ENCODE measurements at regions not wholly inside any gene's neighbourhood (a gene's known extent, or its start where the extent isn't known, plus 50 kb on each side); places are given as distances from the start of the nearest gene placed in this dataset.
A peak's percentile ranks its signal among the peaks of the same experiment; 100 is the strongest.

- intact Hi-C loops (cut with micrococcal nuclease; ENCODE audit: unreplicated experiment): loop anchor here (1.0 to 5.0 kb wide), 4 partner anchors 115 to 650 kb away; no protein-coding TSS in a partner anchor
Measured at GRCh38 chr10:120336911-120337540, 120.0 kb upstream of the PLPP4 start.

GRCh38 chr10:120342115-120342714, 114.8 kb upstream of the PLPP4 start:
- CTCF ChIA-PET (ENCODE audit: unreplicated experiment): no interaction called here
- Histone ChIP-seq H3K36me3 (ENCODE audit: insufficient read depth, low read length) (no peaks in the 10 kb centered on the region), H3K4me2 (ENCODE audit: low read length) (no peak overlapping the region), H2AFZ (ENCODE audit: low read length) (no peak overlapping the region), H4K20me1 (ENCODE audit: insufficient read depth, low read length) (no peaks in the 10 kb centered on the region), H3K79me2 (ENCODE audit: insufficient read depth, low read depth, low read length) (no peaks in the 10 kb centered on the region), H3K4me3 (ENCODE audit: low read depth, low read length, poor library complexity, severe bottlenecking) (no peak overlapping the region), H3K9me3 (ENCODE audit: low read length) (no peaks in the 10 kb centered on the region), H3K4me1 (ENCODE audit: insufficient read depth, low read length, poor library complexity, severe bottlenecking) (no peaks in the 10 kb centered on the region), H3K27ac (ENCODE audit: low read depth, low read length, poor library complexity, severe bottlenecking) (no peak overlapping the region), H3K9me2 (ENCODE audit: insufficient read depth, low read length) (no peaks in the 10 kb centered on the region)
- DNase-seq (ENCODE audit: low spot score): no peak
- BruUV-seq (replicated peaks): no TSS peak
- POLR2A ChIA-PET: interaction anchor here (0.6 to 1.0 kb wide), 4 partner anchors 11 to 1871 kb away, joined by 3 to 4 read pairs (median 4); no protein-coding TSS in a partner anchor
- intact Hi-C loops (cut with micrococcal nuclease; ENCODE audit: unreplicated experiment): no loop called here
- TF ChIP-seq EZH2phosphoT487 (IDR thresholded peaks at IDR 0.05; ENCODE audit: borderline replicate concordance, low read depth, low read length): no peak
- no peak for TF ChIP-seq CTCF (conservative IDR thresholded peaks at IDR 0.05; ENCODE audit: low read length)

More at GRCh38 chr10:120336911-120337540, 120.0 kb upstream of the PLPP4 start:
- H3K4me2 ChIP-seq (ENCODE audit: low read length): no peak overlapping the region
- POLR2A ChIA-PET: no interaction called here
- H3K27ac ChIP-seq (ENCODE audit: low read depth, low read length, poor library complexity, severe bottlenecking): no peak overlapping the region
- no peaks in the 10 kb centered on the region for H3K36me3 ChIP-seq (ENCODE audit: insufficient read depth, low read length)
- peak; percentile 49 for DNase-seq (ENCODE audit: low spot score)
- H3K9me2 ChIP-seq (ENCODE audit: insufficient read depth, low read length): no peaks in the 10 kb centered on the region
- no peaks in the 10 kb centered on the region for H3K79me2 ChIP-seq (ENCODE audit: insufficient read depth, low read depth, low read length)
- H4K20me1 ChIP-seq (ENCODE audit: insufficient read depth, low read length): no peaks in the 10 kb centered on the region
- no peaks in the 10 kb centered on the region for H3K4me1 ChIP-seq (ENCODE audit: insufficient read depth, low read length, poor library complexity, severe bottlenecking)
- no peak overlapping the region for H3K4me3 ChIP-seq (ENCODE audit: low read depth, low read length, poor library complexity, severe bottlenecking)
- no TSS peak for BruUV-seq (replicated peaks)
- H2AFZ ChIP-seq (ENCODE audit: low read length): no peak overlapping the region
- TF ChIP-seq CTCF (conservative IDR thresholded peaks at IDR 0.05; ENCODE audit: low read length) (peak; percentile 93), EZH2phosphoT487 (IDR thresholded peaks at IDR 0.05; ENCODE audit: borderline replicate concordance, low read depth, low read length) (no peak)
- H3K9me3 ChIP-seq (ENCODE audit: low read length): no peaks in the 10 kb centered on the region
- CTCF ChIA-PET (ENCODE audit: unreplicated experiment): interaction anchor here (0.6 kb wide), 1 partner anchor 587 kb away, joined by 3 read pairs; no protein-coding TSS in a partner anchor

GRCh38 chr10:120345186-120345585, 111.8 kb upstream of the PLPP4 start:
- H4K20me1 ChIP-seq (ENCODE audit: insufficient read depth, low read length): no peaks in the 10 kb centered on the region
- no peak overlapping the region for H2AFZ ChIP-seq (ENCODE audit: low read length)
- no peak overlapping the region for H3K4me3 ChIP-seq (ENCODE audit: low read depth, low read length, poor library complexity, severe bottlenecking)
- no TSS peak for BruUV-seq (replicated peaks)
- ChIA-PET CTCF (ENCODE audit: unreplicated experiment) (no interaction called here), POLR2A (no interaction called here)
- H3K4me1 ChIP-seq (ENCODE audit: insufficient read depth, low read length, poor library complexity, severe bottlenecking): no peaks in the 10 kb centered on the region
- intact Hi-C loops (cut with micrococcal nuclease; ENCODE audit: unreplicated experiment): no loop called here
- no peaks in the 10 kb centered on the region for H3K79me2 ChIP-seq (ENCODE audit: insufficient read depth, low read depth, low read length)
- no peaks in the 10 kb centered on the region for H3K9me2 ChIP-seq (ENCODE audit: insufficient read depth, low read length)
- no peak overlapping the region for H3K4me2 ChIP-seq (ENCODE audit: low read length)
- TF ChIP-seq CTCF (conservative IDR thresholded peaks at IDR 0.05; ENCODE audit: low read length) (no peak), EZH2phosphoT487 (IDR thresholded peaks at IDR 0.05; ENCODE audit: borderline replicate concordance, low read depth, low read length) (no peak)
- no peaks in the 10 kb centered on the region for H3K36me3 ChIP-seq (ENCODE audit: insufficient read depth, low read length)
- no peak overlapping the region for H3K27ac ChIP-seq (ENCODE audit: low read depth, low read length, poor library complexity, severe bottlenecking)
- H3K9me3 ChIP-seq (ENCODE audit: low read length): no peaks in the 10 kb centered on the region
- no peak for DNase-seq (ENCODE audit: low spot score)
